Breast epithelium (tissue), 3 donors: ENCODE measurements at regions not wholly inside any gene's neighbourhood (a gene's known extent, or its start where the extent isn't known, plus 50 kb on each side); places are given as distances from the start of the nearest gene placed in this dataset.

Experiments used
- POLR2A ChIP-seq: fragments of 450-650 bp; IDR thresholded peaks from one replicate; pipeline ENCODE4 v1.6.1; 2016; ENCODE audit warnings: antibody characterized with exemption, mild to moderate bottlenecking, moderate library complexity
- POLR2AphosphoS5 ChIP-seq, 3 donors: sonication (generic); formaldehyde crosslinking; IDR thresholded peaks; one replicate each; pipeline ENCODE4 v1.6.1; 2017; ENCODE audit warnings: antibody characterized with exemption in 3 of 3
- TF ChIP-seq, protein P1 (sequence below), 3 donors: fragments of 450-650 bp; IDR thresholded peaks; one replicate each; pipeline ENCODE4 v1.5.1; 2016 to 2017; ENCODE audit warnings: antibody characterized with exemption in 3 of 3, mild to moderate bottlenecking in 3 of 3, moderate library complexity in 3 of 3

DNA sequence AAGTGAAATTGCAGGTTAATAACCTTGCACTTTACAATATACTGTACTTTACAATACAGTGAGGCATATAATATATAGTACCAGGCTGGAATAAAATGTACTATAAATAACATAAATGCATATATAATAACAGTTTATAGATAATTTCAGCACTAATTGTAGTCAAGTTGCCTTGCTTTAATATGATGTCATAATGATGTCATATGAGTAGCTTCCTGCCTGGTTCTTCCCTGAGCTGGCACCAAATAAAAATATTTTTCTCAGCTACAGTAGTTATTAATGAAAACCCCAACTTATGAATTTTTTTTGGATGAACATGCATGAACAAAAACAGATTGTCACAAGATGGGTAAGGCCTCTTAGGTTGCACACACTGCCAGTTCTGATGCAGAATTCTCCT is 816.7 kb downstream of the XPNPEP1 start:
- TF ChIP-seq, protein P1, sequence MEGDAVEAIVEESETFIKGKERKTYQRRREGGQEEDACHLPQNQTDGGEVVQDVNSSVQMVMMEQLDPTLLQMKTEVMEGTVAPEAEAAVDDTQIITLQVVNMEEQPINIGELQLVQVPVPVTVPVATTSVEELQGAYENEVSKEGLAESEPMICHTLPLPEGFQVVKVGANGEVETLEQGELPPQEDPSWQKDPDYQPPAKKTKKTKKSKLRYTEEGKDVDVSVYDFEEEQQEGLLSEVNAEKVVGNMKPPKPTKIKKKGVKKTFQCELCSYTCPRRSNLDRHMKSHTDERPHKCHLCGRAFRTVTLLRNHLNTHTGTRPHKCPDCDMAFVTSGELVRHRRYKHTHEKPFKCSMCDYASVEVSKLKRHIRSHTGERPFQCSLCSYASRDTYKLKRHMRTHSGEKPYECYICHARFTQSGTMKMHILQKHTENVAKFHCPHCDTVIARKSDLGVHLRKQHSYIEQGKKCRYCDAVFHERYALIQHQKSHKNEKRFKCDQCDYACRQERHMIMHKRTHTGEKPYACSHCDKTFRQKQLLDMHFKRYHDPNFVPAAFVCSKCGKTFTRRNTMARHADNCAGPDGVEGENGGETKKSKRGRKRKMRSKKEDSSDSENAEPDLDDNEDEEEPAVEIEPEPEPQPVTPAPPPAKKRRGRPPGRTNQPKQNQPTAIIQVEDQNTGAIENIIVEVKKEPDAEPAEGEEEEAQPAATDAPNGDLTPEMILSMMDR (IDR thresholded peaks at IDR 0.05) = no peak
- no peak for TF ChIP-seq POLR2A
- no peak for TF ChIP-seq POLR2AphosphoS5 (IDR thresholded peaks at IDR 0.05)
